ENCODE measurements at regions not wholly inside any gene's neighbourhood (a gene's known extent, or its start where the extent isn't known, plus 50 kb on each side); places are given as distances from the start of the nearest gene placed in this dataset.

DNA sequence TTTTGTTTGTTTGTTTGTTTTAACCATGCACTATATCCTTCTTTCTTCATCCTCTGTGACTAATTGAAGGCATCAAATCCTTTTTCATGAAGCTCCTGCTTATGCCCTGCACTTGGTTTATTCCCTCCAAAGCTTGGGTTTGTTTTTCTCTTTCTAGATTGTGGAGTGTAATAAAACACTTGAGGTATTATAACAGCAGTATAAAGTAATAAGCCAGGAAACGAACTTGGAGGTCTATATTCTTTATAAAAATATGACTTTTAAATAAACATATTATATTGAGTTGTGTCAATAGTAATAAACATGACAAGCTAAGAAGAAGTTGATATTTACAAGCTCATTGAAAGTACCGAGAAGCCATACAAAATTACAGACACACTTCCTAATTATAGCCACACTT is 659.4 kb downstream of the RFPL4B start:
- TF ChIP-seq SIN3A (IDR thresholded peaks at IDR 0.05; ENCODE audit: borderline replicate concordance, insufficient read depth, low read length) (no peak), POLR2AphosphoS5 (IDR thresholded peaks at IDR 0.05; ENCODE audit: low read depth, low read length) (no peak), TAF1 (IDR thresholded peaks at IDR 0.05; ENCODE audit: borderline replicate concordance, insufficient read depth, low read length) (no peak), FOXP2 (optimal IDR thresholded peaks at IDR 0.05; ENCODE audit: borderline replicate concordance, extremely low read depth, extremely low read length, insufficient read depth) (no peak)
- TF ChIP-seq, protein P1, sequence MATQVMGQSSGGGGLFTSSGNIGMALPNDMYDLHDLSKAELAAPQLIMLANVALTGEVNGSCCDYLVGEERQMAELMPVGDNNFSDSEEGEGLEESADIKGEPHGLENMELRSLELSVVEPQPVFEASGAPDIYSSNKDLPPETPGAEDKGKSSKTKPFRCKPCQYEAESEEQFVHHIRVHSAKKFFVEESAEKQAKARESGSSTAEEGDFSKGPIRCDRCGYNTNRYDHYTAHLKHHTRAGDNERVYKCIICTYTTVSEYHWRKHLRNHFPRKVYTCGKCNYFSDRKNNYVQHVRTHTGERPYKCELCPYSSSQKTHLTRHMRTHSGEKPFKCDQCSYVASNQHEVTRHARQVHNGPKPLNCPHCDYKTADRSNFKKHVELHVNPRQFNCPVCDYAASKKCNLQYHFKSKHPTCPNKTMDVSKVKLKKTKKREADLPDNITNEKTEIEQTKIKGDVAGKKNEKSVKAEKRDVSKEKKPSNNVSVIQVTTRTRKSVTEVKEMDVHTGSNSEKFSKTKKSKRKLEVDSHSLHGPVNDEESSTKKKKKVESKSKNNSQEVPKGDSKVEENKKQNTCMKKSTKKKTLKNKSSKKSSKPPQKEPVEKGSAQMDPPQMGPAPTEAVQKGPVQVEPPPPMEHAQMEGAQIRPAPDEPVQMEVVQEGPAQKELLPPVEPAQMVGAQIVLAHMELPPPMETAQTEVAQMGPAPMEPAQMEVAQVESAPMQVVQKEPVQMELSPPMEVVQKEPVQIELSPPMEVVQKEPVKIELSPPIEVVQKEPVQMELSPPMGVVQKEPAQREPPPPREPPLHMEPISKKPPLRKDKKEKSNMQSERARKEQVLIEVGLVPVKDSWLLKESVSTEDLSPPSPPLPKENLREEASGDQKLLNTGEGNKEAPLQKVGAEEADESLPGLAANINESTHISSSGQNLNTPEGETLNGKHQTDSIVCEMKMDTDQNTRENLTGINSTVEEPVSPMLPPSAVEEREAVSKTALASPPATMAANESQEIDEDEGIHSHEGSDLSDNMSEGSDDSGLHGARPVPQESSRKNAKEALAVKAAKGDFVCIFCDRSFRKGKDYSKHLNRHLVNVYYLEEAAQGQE (IDR thresholded peaks at IDR 0.05; ENCODE audit: insufficient read depth in 1 of 2, low read depth in 2 of 2, low read length in 2 of 2): no peak

DNA sequence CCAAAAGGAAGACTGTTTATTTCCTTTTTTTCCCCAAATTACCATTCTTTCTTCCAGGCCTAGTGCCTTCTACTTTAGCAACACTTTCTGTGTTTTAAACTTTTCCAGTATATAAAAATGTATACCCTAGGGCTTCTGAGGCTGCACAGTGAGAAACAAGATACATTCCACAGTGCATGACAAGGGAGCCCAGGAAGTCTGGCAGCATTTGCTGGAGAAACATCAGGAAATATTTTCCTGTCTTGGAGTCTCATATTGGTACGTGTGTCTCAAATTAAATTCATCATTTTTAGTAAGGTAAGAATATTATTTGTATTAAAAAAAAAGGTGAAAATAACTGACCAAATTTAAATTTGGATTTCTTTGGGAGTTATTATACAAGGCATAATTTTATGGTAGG is 662.6 kb downstream of the RFPL4B start:
- TF ChIP-seq, protein P1 (IDR thresholded peaks at IDR 0.05; ENCODE audit: insufficient read depth in 1 of 2, low read depth in 2 of 2, low read length in 2 of 2): no peak
- no peak for TF ChIP-seq SIN3A (IDR thresholded peaks at IDR 0.05; ENCODE audit: borderline replicate concordance, insufficient read depth, low read length)
- TF ChIP-seq POLR2AphosphoS5 (IDR thresholded peaks at IDR 0.05; ENCODE audit: low read depth, low read length): no peak
- no peak for TF ChIP-seq FOXP2 (optimal IDR thresholded peaks at IDR 0.05; ENCODE audit: borderline replicate concordance, extremely low read depth, extremely low read length, insufficient read depth)
- TF ChIP-seq TAF1 (IDR thresholded peaks at IDR 0.05; ENCODE audit: borderline replicate concordance, insufficient read depth, low read length): no peak

GRCh38 chr6:113010196-113010989 is 663.3 kb downstream of the RFPL4B start:
- TF ChIP-seq FOXP2 (optimal IDR thresholded peaks at IDR 0.05; ENCODE audit: borderline replicate concordance, extremely low read depth, extremely low read length, insufficient read depth) (no peak), POLR2AphosphoS5 (IDR thresholded peaks at IDR 0.05; ENCODE audit: low read depth, low read length) (no peak), TAF1 (IDR thresholded peaks at IDR 0.05; ENCODE audit: borderline replicate concordance, insufficient read depth, low read length) (no peak), SIN3A (IDR thresholded peaks at IDR 0.05; ENCODE audit: borderline replicate concordance, insufficient read depth, low read length) (no peak)
- TF ChIP-seq, protein P1 (IDR thresholded peaks at IDR 0.05; ENCODE audit: insufficient read depth in 1 of 2, low read depth in 2 of 2, low read length in 2 of 2): no peak

DNA sequence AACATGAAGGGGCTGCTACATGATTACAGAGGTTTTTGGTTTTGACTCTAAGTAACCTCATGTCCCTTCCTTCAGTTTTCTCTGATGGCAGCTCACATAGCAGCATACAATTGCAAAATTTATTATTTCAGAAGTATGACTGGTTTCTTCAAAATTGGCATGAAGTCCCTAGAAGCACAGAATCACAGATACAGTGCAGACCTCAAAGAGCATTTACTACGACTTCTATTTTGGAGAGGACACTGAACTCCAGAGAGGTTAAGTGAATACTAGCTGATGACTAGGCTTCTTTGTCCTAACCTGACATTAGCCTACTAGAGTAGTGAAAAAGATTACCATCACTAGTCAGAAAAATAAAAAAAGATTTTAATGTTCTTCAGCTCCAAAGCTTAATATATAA is 664.3 kb downstream of the RFPL4B start:
- TF ChIP-seq TAF1 (IDR thresholded peaks at IDR 0.05; ENCODE audit: borderline replicate concordance, insufficient read depth, low read length): no peak
- TF ChIP-seq, protein P1 (IDR thresholded peaks at IDR 0.05; ENCODE audit: insufficient read depth in 1 of 2, low read depth in 2 of 2, low read length in 2 of 2): no peak
- TF ChIP-seq POLR2AphosphoS5 (IDR thresholded peaks at IDR 0.05; ENCODE audit: low read depth, low read length): no peak
- TF ChIP-seq SIN3A (IDR thresholded peaks at IDR 0.05; ENCODE audit: borderline replicate concordance, insufficient read depth, low read length): no peak
- TF ChIP-seq FOXP2 (optimal IDR thresholded peaks at IDR 0.05; ENCODE audit: borderline replicate concordance, extremely low read depth, extremely low read length, insufficient read depth): no peak
